Activated CD8-positive, alpha-beta T cell treated with anti-CD3 and anti-CD28 coated beads for 36 hours (primary cell): ENCODE measurements at regions not wholly inside any gene's neighbourhood (a gene's known extent, or its start where the extent isn't known, plus 50 kb on each side); places are given as distances from the start of the nearest gene placed in this dataset.

ENCODE experiments used
- ATAC-seq: fragments of 200-7000 bp; cut with Tn5 transposase; one replicate; pipeline ENCODE4 v1.10.0; 2021; ENCODE audit warnings: mild to moderate bottlenecking, moderate library complexity
- CTCF ChIA-PET: fragments of 350-600 bp; sonication (Branson Sonifier 250); formaldehyde crosslinking; loops from one replicate; lab custom pipeline; 2021; ENCODE audit warnings: antibody characterized with exemption; lab: Charles Lee
- POLR2A ChIA-PET: fragments of 350-600 bp; sonication (Branson Sonifier 250); formaldehyde crosslinking; loops from one replicate; lab custom pipeline; 2021; ENCODE audit warnings: antibody characterized with exemption; lab: Charles Lee
- DNase-seq: peaks from one replicate; pipeline ENCODE4 v3.0.0-alpha.2; 2020
- H3K27ac Mint-ChIP-seq: one replicate; pipeline ENCODE4 v1.8.0; 2021; ENCODE audit warnings: mild to moderate bottlenecking, mixed read lengths
- H3K27me3 Mint-ChIP-seq: one replicate; pipeline ENCODE4 v1.8.0; 2021; ENCODE audit warnings: mixed read lengths
- H3K36me3 Mint-ChIP-seq: one replicate; pipeline ENCODE4 v1.8.0; 2021; ENCODE audit warnings: low read depth, mixed read lengths
- H3K4me1 Mint-ChIP-seq: one replicate; pipeline ENCODE4 v1.8.0; 2021; ENCODE audit warnings: low read depth, mixed read lengths
- H3K4me3 Mint-ChIP-seq: one replicate; pipeline ENCODE4 v1.8.0; 2021; ENCODE audit warnings: mild to moderate bottlenecking, moderate library complexity, mixed read lengths
- H3K9me3 Mint-ChIP-seq: one replicate; pipeline ENCODE4 v1.8.0; 2021; ENCODE audit warnings: mixed read lengths
- CTCF ChIP-seq: fragments of 200-600 bp; IDR thresholded peaks from one replicate; pipeline ENCODE4 v1.8.0; 2022; ENCODE audit warnings: antibody characterized with exemption, mild to moderate bottlenecking
- intact Hi-C: fragments of 100-400 bp; cut with micrococcal nuclease; formaldehyde crosslinking; loops from one replicate; pipeline ENCODE4 v1.10.0; 2022

- DNase-seq, result no peak
- Mint-ChIP-seq H3K36me3 (no peaks in the 10 kb centered on the region), H3K4me3 (no peak overlapping the region), H3K27ac (no peak overlapping the region), H3K27me3 (peaks cover 16% of the 10 kb centered on the region), H3K9me3 (peaks cover 3% of the 10 kb centered on the region), H3K4me1 (peaks cover 2% of the 10 kb centered on the region)
- no peak for TF ChIP-seq CTCF
- ChIA-PET POLR2A (no interaction called here), CTCF (no interaction called here)
- intact Hi-C loops, result loop anchor here (5.0 kb wide), 1 partner anchor 162 kb away; no protein-coding TSS in a partner anchor
- ATAC-seq, result no peak
Measured at GRCh38 chr20:20829681-20830080, 117.2 kb upstream of the RALGAPA2 start.

DNA sequence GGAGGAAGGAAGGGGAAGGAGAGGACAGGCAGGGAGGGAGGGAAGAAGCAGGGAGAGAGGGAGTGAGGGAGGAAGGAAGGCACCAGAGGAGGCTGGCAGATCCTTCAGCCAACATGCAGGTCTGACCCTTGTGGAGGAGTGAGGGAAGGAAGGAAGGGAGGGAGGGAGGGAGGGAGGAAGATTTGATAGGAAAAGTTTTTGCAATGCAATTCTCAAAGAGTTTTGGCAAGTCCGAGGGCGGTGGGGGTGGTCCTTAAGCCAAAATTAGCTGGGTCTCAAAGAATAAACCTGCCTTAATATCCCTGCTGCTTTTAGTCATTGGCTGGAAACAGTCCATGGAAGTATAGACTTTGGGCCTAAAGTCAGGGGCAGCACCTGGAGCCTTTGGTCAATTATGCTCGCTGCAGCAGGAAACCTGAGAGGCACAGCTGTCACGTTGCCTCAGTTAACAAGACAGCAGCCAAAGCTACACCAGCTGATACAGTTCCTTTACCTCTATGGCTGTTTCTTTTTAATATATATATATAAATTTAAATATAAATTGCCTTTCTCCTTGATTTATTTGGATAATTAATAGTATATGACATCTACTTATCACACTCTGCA is 115.7 kb upstream of the RALGAPA2 start:
- no peak overlapping the region for H3K4me3 Mint-ChIP-seq
- H3K4me1 Mint-ChIP-seq, result peaks cover 2% of the 10 kb centered on the region
- H3K27ac Mint-ChIP-seq, result no peak overlapping the region
- H3K9me3 Mint-ChIP-seq, result peaks cover 3% of the 10 kb centered on the region
- CTCF ChIA-PET, result interaction anchor here (5.9 kb wide), 1 partner anchor 9 kb away, joined by 32 read pairs; no protein-coding TSS in a partner anchor
- DNase-seq (no peak), ATAC-seq (no peak)
- TF ChIP-seq CTCF, result no peak
- POLR2A ChIA-PET, result no interaction called here
- intact Hi-C loops, result loop anchor here (5.0 kb wide), 1 partner anchor 161 kb away; no protein-coding TSS in a partner anchor
- H3K36me3 Mint-ChIP-seq, result no peaks in the 10 kb centered on the region
- peaks cover 14% of the 10 kb centered on the region for H3K27me3 Mint-ChIP-seq

DNA sequence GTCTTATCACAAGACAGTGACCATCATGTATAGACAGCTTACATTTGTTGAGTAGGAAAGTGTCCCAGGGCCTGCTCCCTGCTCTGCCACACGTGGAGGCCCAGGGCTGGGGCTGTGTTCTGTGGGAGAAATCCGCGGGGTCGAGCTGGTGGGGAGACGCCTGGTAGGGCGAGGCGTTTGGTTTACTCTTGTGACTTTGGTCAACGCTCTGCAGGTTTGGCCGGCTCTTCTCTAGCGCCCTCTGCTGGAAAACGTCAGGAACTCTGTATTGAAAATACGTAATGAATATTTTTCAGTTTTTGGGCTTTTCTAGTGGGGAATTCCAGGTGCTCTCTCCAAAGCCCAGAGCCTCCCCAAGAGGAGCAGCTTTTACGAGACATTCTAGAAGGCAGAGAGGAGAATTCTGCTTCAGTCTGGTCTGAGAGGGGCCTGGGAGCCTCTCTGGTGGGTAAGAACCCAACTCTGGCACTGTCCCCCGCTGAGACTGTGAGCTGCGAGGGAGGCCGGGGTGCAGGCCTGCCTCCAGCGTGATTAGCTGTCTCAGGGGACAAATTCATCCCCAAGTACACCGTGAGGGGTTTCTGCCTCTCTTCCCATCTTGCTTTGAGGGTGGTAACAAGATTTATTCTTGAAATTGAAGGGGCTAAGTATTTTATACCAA is 112.6 kb upstream of the RALGAPA2 start:
- no peaks in the 10 kb centered on the region for H3K36me3 Mint-ChIP-seq
- intact Hi-C loops, result loop anchor here (5.0 kb wide), 1 partner anchor 158 kb away; no protein-coding TSS in a partner anchor
- peak; percentile 83 for TF ChIP-seq CTCF
- CTCF ChIA-PET, result interaction anchor here (0.6 to 5.9 kb wide), 31 partner anchors 8 to 745 kb away, joined by 3 to 32 read pairs (median 3); no protein-coding TSS in a partner anchor
- H3K9me3 Mint-ChIP-seq, result peaks cover 3% of the 10 kb centered on the region
- ATAC-seq, result peak; percentile 74
- no peak overlapping the region for H3K4me3 Mint-ChIP-seq
- H3K27ac Mint-ChIP-seq, result no peak overlapping the region
- peaks cover 2% of the 10 kb centered on the region for H3K4me1 Mint-ChIP-seq
- POLR2A ChIA-PET, result no interaction called here
- DNase-seq, result peak; percentile 58
- peaks cover 14% of the 10 kb centered on the region for H3K27me3 Mint-ChIP-seq

DNA sequence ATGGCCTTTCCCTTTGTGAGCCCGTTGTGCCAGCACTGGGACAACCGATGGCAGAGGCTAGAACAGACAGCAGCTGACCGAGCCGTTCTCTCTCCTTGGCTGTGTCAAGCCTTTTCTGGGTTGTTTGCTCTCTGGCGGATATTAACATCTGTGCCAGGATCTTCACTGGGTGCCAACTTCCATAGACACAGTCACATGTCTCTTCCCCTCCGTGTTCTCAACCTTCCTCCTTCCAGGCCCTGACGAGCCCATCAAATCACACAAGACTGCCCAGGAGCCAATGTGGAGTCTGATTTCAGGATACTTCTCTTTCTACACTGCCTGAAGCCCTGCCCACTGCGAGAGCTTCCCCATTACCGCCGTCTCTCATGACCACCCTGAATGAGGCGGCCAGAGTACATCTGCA is 111.0 kb upstream of the RALGAPA2 start:
- no peaks in the 10 kb centered on the region for H3K9me3 Mint-ChIP-seq

More for the DNA sequence above, 111.0 kb upstream of the RALGAPA2 start:
- Mint-ChIP-seq H3K36me3 (no peaks in the 10 kb centered on the region), H3K27ac (no peak overlapping the region), H3K4me1 (peaks cover 2% of the 10 kb centered on the region), H3K4me3 (no peak overlapping the region), H3K27me3 (peaks cover 14% of the 10 kb centered on the region)
- no peak for TF ChIP-seq CTCF
- ChIA-PET CTCF (interaction anchor here (1.0 to 5.9 kb wide), 4 partner anchors 10 to 158 kb away, joined by 3 to 32 read pairs (median 9); no protein-coding TSS in a partner anchor), POLR2A (no interaction called here)
- intact Hi-C loops, result no loop called here
- DNase-seq, result no peak
- ATAC-seq, result no peak
